Femur (tissue), 1 donor: ENCODE measurements at regions not wholly inside any gene's neighbourhood (a gene's known extent, or its start where the extent isn't known, plus 50 kb on each side); places are given as distances from the start of the nearest gene placed in this dataset.
A peak's percentile ranks its signal among the peaks of the same experiment; 100 is the strongest.
"Not testable (repeated sequence)": the region's sequence is repeated elsewhere in the genome, so short reads cannot be mapped to it uniquely, and the experiment has no call there.

Experiments used
- DNase-seq: peaks from one replicate; pipeline ENCODE4 v3.0.0-alpha.2; 2017

- DNase-seq, result no peak
Observed at GRCh38 chr7:106372126-106372525, 87.3 kb upstream of the NAMPT start.

- DNase-seq, result no peak
Observed at GRCh38 chr7:106371629-106372028, 86.8 kb upstream of the NAMPT start.

- DNase-seq, result no peak
Observed at GRCh38 chr7:106370542-106370941, 85.8 kb upstream of the NAMPT start.

- DNase-seq, result no peak
Observed at GRCh38 chr7:106369816-106370215, 85.0 kb upstream of the NAMPT start.

GRCh38 chr7:106369352-106369751 lies 84.6 kb upstream of the NAMPT start:
- no peak for DNase-seq

GRCh38 chr7:106367664-106368063 lies 82.9 kb upstream of the NAMPT start:
- no peak for DNase-seq

GRCh38 chr7:106367018-106367420 lies 82.2 kb upstream of the NAMPT start:
- DNase-seq, result no peak

- peak; percentile 26 for DNase-seq
Observed at GRCh38 chr7:106365252-106366005, 80.6 kb upstream of the NAMPT start.

GRCh38 chr7:106362507-106362906 lies 77.7 kb upstream of the NAMPT start:
- not testable (repeated sequence) for DNase-seq

GRCh38 chr7:106358103-106358663 lies 73.4 kb upstream of the NAMPT start:
- no peak for DNase-seq

- DNase-seq, result no peak
Observed at GRCh38 chr7:106357675-106358074, 72.9 kb upstream of the NAMPT start.

- DNase-seq, result no peak
Observed at GRCh38 chr7:106354822-106355221, 70.0 kb upstream of the NAMPT start.

- DNase-seq, result no peak
Observed at GRCh38 chr7:106353944-106354343, 69.2 kb upstream of the NAMPT start.

GRCh38 chr7:106348231-106348630 lies 63.4 kb upstream of the NAMPT start:
- DNase-seq, result no peak

GRCh38 chr7:106347229-106347833 lies 62.5 kb upstream of the NAMPT start:
- no peak for DNase-seq

- DNase-seq, result no peak
Observed at GRCh38 chr7:106346678-106347217, 62.0 kb upstream of the NAMPT start.

GRCh38 chr7:106346167-106346677 lies 61.4 kb upstream of the NAMPT start:
- no peak for DNase-seq

GRCh38 chr7:106345421-106346166 lies 60.8 kb upstream of the NAMPT start:
- DNase-seq, result no peak

GRCh38 chr7:106344861-106345260 lies 60.1 kb upstream of the NAMPT start:
- DNase-seq, result no peak

GRCh38 chr7:106344211-106344610 lies 59.4 kb upstream of the NAMPT start:
- DNase-seq, result no peak

GRCh38 chr7:106342049-106342448 lies 57.3 kb upstream of the NAMPT start:
- DNase-seq, result not testable (repeated sequence)

- not testable (repeated sequence) for DNase-seq
Observed at GRCh38 chr7:106340247-106340596, 55.4 kb upstream of the NAMPT start.
